Effector memory CD4-positive, alpha-beta T cell (primary cell): ENCODE measurements at regions not wholly inside any gene's neighbourhood (a gene's known extent, or its start where the extent isn't known, plus 50 kb on each side); places are given as distances from the start of the nearest gene placed in this dataset.

Source experiments
- DNase-seq, 3 donors: peaks; one replicate each; pipeline ENCODE4 v3.0.0-alpha.2; 2020
- H3K27ac ChIP-seq: 2 replicates; pipeline ENCODE4 v1.7.0; 2013; ENCODE audit warnings: mild to moderate bottlenecking, low read length, moderate library complexity; ENCODE audit not compliant: insufficient read depth, poor library complexity, severe bottlenecking
- H3K27me3 ChIP-seq: replicated peaks from 2 replicates; pipeline ENCODE4 v1.7.0; 2013; ENCODE audit warnings: mild to moderate bottlenecking, low read length; ENCODE audit not compliant: insufficient read depth, control insufficient read depth, poor library complexity, severe bottlenecking
- H3K36me3 ChIP-seq: 2 replicates; pipeline ENCODE4 v1.7.0; 2013; ENCODE audit warnings: mild to moderate bottlenecking, low read length, moderate library complexity; ENCODE audit not compliant: control insufficient read depth, insufficient read depth
- H3K4me1 ChIP-seq: 2 replicates; pipeline ENCODE4 v1.7.0; 2013; ENCODE audit warnings: low read length, mild to moderate bottlenecking; ENCODE audit not compliant: control insufficient read depth, insufficient read depth, poor library complexity, severe bottlenecking
- H3K4me3 ChIP-seq: 2 replicates; pipeline ENCODE4 v1.7.0; 2013; ENCODE audit warnings: low read length, low read depth, mild to moderate bottlenecking; ENCODE audit not compliant: insufficient read depth, poor library complexity, severe bottlenecking
- H3K9me3 ChIP-seq: 2 replicates; pipeline ENCODE4 v1.7.0; 2013; ENCODE audit warnings: mild to moderate bottlenecking, low read length, moderate library complexity; ENCODE audit not compliant: control insufficient read depth

DNA sequence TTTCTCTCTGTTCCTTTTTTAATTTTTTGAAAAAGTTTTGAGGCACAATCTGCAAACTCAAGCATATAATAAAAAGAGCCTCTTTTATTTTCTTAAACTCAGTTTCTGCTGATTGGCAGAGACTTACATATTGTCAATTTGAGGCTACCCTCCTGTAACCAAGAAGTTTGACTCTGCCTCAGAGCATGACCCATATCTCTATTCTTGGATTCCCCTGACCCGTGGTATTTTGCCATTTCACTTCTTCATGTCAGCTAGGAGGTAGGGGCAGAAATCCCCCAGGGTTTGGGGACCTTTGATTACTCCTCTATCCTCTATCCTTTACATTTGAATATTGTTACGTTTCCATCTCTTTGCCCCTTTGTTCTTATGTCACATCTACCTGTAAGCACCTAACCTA is 479.1 kb upstream of the ALCAM start:
- no peak for DNase-seq
- no peak overlapping the region for H3K4me3 ChIP-seq
- no peaks in the 10 kb centered on the region for H3K4me1 ChIP-seq
- H3K27me3 ChIP-seq: no peaks in the 10 kb centered on the region
- H3K9me3 ChIP-seq: no peaks in the 10 kb centered on the region
- no peak overlapping the region for H3K27ac ChIP-seq
- H3K36me3 ChIP-seq: no peaks in the 10 kb centered on the region

DNA sequence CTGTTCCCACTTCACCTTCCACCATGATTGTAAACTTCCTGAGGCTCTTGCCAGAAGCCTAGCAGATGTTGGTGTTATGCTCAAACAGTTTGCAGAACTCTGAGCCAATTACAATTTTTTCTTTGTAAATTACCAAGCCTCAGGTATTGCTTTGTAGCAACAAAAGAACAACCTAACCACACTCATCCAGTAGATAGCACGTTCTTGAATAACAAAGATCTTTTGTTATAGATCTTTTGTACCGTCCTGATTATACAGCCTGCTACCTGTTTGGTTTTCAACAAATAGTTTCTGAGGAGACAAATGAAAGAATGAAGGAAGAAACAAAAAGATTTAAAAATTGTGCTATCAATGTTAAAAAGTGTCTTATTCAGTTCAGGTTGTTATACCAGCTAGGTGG is 474.7 kb upstream of the ALCAM start:
- no peaks in the 10 kb centered on the region for H3K36me3 ChIP-seq
- DNase-seq: no peak
- H3K27me3 ChIP-seq: no peaks in the 10 kb centered on the region
- no peak overlapping the region for H3K27ac ChIP-seq
- H3K9me3 ChIP-seq: no peaks in the 10 kb centered on the region
- no peak overlapping the region for H3K4me3 ChIP-seq
- no peaks in the 10 kb centered on the region for H3K4me1 ChIP-seq

DNA sequence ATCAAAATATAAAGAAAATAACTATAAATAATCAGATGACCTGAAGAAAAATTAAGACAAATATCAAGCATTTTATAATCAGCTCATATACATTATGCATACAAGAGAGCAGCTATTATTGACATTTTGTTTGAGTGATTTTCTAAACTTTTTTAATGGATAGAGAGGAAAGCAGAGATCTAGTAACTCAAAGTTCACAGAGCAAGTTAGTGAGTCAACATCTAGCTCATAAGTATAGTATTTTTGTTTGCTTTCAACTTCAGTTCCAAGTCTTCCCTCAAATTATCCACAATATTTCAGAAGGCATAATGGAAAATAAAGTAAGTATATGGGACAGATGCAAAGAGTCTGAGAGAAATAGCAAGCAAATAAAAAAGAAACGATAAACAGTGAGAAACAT is 470.1 kb upstream of the ALCAM start:
- no peak overlapping the region for H3K4me3 ChIP-seq

DNA sequence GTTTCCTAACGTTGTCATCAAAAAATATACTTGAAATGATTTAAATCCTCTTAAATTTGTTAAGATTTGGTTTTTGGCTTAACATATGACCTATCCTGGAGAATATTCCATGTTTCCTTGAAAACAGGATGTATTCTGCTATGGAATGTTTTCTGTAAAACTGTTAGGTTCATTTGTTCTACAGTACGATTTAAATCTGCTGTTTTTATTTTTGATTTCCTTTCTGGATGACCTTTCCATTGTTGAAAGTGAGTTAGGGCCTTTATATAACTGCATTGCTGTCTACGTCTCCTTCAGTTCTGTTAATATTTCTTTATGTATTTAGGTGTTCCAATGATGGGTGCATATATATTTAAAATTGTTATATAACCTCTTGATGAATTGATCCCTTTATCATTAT is 465.3 kb upstream of the ALCAM start:
- Histone ChIP-seq H3K36me3 (no peaks in the 10 kb centered on the region), H3K27me3 (no peaks in the 10 kb centered on the region), H3K4me1 (no peaks in the 10 kb centered on the region), H3K4me3 (no peak overlapping the region), H3K27ac (no peak overlapping the region), H3K9me3 (no peaks in the 10 kb centered on the region)
- no peak for DNase-seq

More for the DNA sequence above, 470.1 kb upstream of the ALCAM start:
- H3K27ac ChIP-seq: no peak overlapping the region
- no peaks in the 10 kb centered on the region for H3K4me1 ChIP-seq
- DNase-seq: no peak
- no peaks in the 10 kb centered on the region for H3K27me3 ChIP-seq
- H3K9me3 ChIP-seq: no peaks in the 10 kb centered on the region
- no peaks in the 10 kb centered on the region for H3K36me3 ChIP-seq

DNA sequence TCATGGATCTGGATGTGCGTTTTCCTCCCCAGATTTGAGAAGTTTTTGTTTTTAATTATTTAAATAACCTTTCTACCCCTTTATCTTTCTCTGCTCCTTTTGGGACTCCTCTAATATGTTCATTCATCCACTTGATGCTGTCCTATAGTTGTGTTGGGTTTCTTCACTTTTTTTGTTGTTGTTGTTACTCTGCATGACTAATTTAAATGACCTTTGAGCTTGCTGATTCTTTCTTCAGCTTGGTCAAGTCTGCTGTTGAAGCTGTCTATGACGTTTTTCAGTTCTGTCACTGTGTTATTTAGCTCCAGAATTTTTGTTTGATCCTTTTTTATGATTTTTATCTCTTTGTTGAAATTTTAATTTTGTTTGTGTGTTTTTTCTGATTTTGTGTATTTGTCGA is 463.6 kb upstream of the ALCAM start:
- Histone ChIP-seq H3K36me3 (no peaks in the 10 kb centered on the region), H3K4me3 (no peak overlapping the region)
- DNase-seq: no peak

DNA sequence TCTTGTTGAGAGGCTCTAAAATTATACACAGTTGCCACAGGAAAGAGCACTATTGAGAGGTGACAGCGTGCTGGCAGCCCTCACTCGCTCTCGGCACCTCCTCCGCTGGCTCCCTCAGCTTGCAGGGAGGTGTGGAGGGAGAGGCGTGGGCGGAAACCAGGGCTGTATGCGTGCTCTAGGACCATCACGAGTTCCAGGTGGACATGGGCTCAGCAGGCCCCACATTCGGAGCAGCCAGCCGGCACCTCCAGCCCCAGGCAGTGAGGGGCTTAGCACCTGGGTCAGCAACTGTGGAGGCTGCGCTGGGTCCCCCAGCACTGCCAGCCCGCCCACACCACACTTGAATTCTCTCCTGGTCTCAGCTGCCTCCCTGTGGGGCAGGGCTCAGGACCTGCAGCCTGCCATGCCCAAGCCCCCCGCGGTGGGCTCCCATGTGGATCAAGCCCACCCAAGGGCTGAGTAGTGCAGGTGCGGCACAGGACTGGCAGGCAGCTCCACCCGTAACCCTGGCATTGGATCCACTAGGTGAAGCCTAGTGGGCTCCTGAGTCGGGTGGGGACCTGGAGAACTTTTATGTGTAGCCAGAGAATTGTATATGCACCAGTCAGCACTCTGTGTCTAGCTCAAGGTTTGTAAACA is 460.6 kb upstream of the ALCAM start:
- DNase-seq: no peak
- no peak overlapping the region for H3K4me3 ChIP-seq

More for the DNA sequence above, 463.6 kb upstream of the ALCAM start:
- Histone ChIP-seq H3K4me1 (no peaks in the 10 kb centered on the region), H3K27me3 (no peaks in the 10 kb centered on the region), H3K27ac (no peak overlapping the region), H3K9me3 (no peaks in the 10 kb centered on the region)

DNA sequence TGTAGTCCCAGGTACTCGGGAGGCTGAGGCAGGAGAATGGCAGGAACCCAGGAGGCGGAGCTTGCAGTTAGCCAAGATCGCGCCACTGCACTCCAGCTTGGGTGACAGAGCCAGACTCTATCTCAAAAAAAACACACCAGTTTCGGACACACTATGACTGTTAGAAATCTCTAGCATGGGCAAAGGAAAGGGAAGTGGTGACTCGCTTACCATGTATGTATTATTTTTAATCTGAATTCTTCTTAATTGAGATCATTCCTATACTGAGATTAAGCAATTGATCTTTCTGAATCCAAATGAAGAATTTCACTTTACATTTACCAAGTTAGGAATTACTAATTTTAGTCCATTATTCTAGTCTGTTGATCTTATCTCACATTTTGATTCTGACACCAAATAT is 459.2 kb upstream of the ALCAM start:
- H3K9me3 ChIP-seq: no peaks in the 10 kb centered on the region
- no peak overlapping the region for H3K4me3 ChIP-seq
- H3K36me3 ChIP-seq: no peaks in the 10 kb centered on the region
- no peaks in the 10 kb centered on the region for H3K4me1 ChIP-seq
- no peak for DNase-seq
- H3K27me3 ChIP-seq: no peaks in the 10 kb centered on the region
- H3K27ac ChIP-seq: no peak overlapping the region

More for the DNA sequence above, 460.6 kb upstream of the ALCAM start:
- Histone ChIP-seq H3K4me1 (no peaks in the 10 kb centered on the region), H3K27ac (no peak overlapping the region), H3K27me3 (no peaks in the 10 kb centered on the region), H3K9me3 (no peaks in the 10 kb centered on the region), H3K36me3 (no peaks in the 10 kb centered on the region)

DNA sequence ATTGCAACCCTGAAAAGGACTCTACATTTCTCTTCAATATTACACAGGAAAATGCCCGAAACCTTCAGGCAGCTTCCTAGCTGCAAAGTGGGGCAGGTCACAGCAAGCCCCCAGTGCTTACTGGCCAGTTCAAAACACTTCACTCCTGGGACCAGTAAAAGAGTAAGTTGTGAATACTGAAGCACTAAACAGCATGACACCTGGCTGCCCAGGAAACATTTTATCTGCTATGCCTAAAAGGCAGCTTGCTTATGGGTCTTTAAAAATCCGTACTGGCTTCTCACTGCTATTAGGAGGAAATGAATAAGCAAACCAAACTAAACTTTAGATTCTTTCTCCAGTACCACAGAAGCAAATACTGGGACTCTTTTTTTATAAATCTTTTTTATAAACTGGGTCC is 457.9 kb upstream of the ALCAM start:
- H3K27me3 ChIP-seq: no peaks in the 10 kb centered on the region
- no peaks in the 10 kb centered on the region for H3K9me3 ChIP-seq
- H3K4me1 ChIP-seq: no peaks in the 10 kb centered on the region
- no peak for DNase-seq
- no peak overlapping the region for H3K4me3 ChIP-seq
- H3K27ac ChIP-seq: no peak overlapping the region
- no peaks in the 10 kb centered on the region for H3K36me3 ChIP-seq

DNA sequence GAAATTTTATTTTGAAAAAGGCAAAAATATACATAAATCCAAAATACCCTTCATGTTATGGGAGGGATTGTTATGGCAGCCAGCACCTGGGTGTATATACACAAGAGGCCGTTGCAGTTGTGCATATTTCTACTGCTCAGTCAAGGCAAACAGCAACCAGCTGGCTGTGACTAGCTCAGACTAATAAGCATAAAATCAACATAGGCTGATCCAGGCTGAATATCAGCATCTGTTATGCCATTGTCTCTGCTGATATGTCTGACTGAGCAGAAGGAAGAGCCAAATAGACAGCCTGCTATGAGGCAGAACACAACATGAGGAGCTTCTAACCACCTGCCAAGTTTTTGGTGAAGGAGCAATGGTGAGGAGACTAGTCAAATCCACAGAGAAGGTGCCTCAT is 457.5 kb upstream of the ALCAM start:
- H3K4me3 ChIP-seq: no peak overlapping the region
- no peaks in the 10 kb centered on the region for H3K36me3 ChIP-seq
- H3K4me1 ChIP-seq: no peaks in the 10 kb centered on the region
- DNase-seq: no peak
- no peak overlapping the region for H3K27ac ChIP-seq
- no peaks in the 10 kb centered on the region for H3K27me3 ChIP-seq
- no peaks in the 10 kb centered on the region for H3K9me3 ChIP-seq

DNA sequence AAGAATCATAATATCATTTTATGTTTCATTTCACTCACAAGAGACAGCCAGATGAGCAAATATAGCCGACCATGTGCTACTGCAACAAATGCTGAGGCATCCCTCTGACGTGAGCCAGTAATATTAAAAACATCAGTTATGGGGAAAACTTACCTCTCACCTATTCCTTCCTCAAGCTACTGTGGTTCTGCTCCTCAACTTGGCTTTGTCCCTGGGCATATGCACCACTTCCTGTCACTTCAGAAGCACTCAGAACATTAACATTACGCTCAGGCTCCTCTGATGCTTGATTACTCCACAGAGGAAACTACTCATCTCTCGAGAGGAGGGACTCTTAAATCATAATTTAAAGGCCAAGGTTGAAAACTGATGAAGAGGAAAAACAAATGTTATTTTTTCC is 457.0 kb upstream of the ALCAM start:
- Histone ChIP-seq H3K4me1 (no peaks in the 10 kb centered on the region), H3K27ac (no peak overlapping the region), H3K4me3 (no peak overlapping the region), H3K27me3 (no peaks in the 10 kb centered on the region), H3K36me3 (no peaks in the 10 kb centered on the region), H3K9me3 (no peaks in the 10 kb centered on the region)
- DNase-seq: no peak
